SH-SY5Y (cell line): ENCODE measurements at regions not wholly inside any gene's neighbourhood (a gene's known extent, or its start where the extent isn't known, plus 50 kb on each side); places are given as distances from the start of the nearest gene placed in this dataset.

Experiments
- GATA2 ChIP-seq: IDR thresholded peaks from 2 replicates; pipeline ENCODE4 v1.6.1; 2011; ENCODE audit warnings: mild to moderate bottlenecking, low read depth, low read length
- GATA3 ChIP-seq: IDR thresholded peaks from 2 replicates; pipeline ENCODE4 v1.6.1; 2011; ENCODE audit warnings: low read depth, mild to moderate bottlenecking, low read length, moderate library complexity

GRCh38 chr2:153532140-153532539, 53.6 kb upstream of the RPRM start:
- TF ChIP-seq GATA2 (no peak), GATA3 (no peak)
